SJSA1 (cell line): ENCODE measurements at regions not wholly inside any gene's neighbourhood (a gene's known extent, or its start where the extent isn't known, plus 50 kb on each side); places are given as distances from the start of the nearest gene placed in this dataset.

ENCODE experiments used
- DNase-seq, 2 experiments: peaks; one replicate each; pipeline ENCODE4 v3.0.0-alpha.2; 2015 to 2020; ENCODE audit warnings: low spot score in 2 of 2, low read depth in 1 of 2
- H3K27ac ChIP-seq: fragments of 250-450 bp; sonication (Bioruptor Pico); 2 replicates; pipeline ENCODE4 v1.5.1; 2020; ENCODE audit warnings: mild to moderate bottlenecking, moderate library complexity
- H3K27me3 ChIP-seq: fragments of 250-450 bp; sonication (Bioruptor Pico); replicated peaks from 2 replicates; pipeline ENCODE4 v1.5.1; 2020; ENCODE audit warnings: mild to moderate bottlenecking, moderate library complexity
- H3K36me3 ChIP-seq: fragments of 250-450 bp; sonication (Bioruptor Pico); 2 replicates; pipeline ENCODE4 v1.5.1; 2020; ENCODE audit warnings: mild to moderate bottlenecking
- H3K4me1 ChIP-seq: fragments of 250-450 bp; sonication (Bioruptor Pico); replicated peaks from 2 replicates; pipeline ENCODE4 v1.6.1; 2021; ENCODE audit warnings: mild to moderate bottlenecking
- H3K4me3 ChIP-seq: fragments of 250-450 bp; sonication (Bioruptor Pico); 2 replicates; pipeline ENCODE4 v1.5.1; 2020; ENCODE audit warnings: mild to moderate bottlenecking
- H3K9me3 ChIP-seq: fragments of 250-450 bp; sonication (Bioruptor Pico); replicated peaks from 2 replicates; pipeline ENCODE4 v1.5.1; 2020; ENCODE audit warnings: mild to moderate bottlenecking

DNA sequence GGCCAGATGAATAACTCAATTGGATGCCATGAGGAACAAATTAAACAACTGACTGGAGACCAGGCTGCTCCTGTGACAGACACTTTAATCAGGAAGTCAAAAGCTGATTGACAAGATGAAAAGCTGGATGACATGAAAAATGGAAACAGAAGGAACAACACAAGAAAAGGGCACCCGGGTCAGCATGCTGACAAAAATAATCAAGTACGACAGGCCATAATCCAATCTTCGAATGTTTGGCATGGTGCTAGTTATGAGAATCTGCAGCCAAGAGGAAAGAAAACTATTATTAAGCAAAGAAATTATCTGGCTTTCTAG, 544.7 kb downstream of the ETNK1 start:
- no peak overlapping the region for H3K27ac ChIP-seq
- no peaks in the 10 kb centered on the region for H3K9me3 ChIP-seq
- no peak overlapping the region for H3K4me3 ChIP-seq
- no peaks in the 10 kb centered on the region for H3K4me1 ChIP-seq
- H3K36me3 ChIP-seq, result no peaks in the 10 kb centered on the region
- no peaks in the 10 kb centered on the region for H3K27me3 ChIP-seq
- DNase-seq, result no peak

DNA sequence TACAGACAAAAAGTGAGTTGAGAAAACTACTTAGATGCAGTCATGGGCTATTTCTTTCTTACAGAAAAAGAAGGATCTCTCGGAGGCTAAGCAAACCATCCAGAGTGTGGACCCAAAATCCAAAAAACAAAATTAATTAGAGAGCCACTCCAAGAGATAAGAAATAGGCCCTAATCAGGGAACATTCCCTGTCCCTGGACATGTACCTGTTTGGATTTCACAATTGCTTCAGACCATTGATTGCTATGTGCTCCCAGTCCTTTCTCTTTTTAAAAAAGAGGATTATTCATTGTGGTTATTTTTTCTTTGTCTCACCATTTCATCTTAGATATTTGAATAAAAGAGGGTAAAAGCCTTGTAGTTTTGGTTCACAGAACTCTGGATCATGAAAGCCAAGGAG, 549.9 kb downstream of the ETNK1 start:
- H3K36me3 ChIP-seq, result no peaks in the 10 kb centered on the region
- H3K27me3 ChIP-seq, result no peaks in the 10 kb centered on the region
- no peak overlapping the region for H3K4me3 ChIP-seq
- DNase-seq, result no peak
- no peak overlapping the region for H3K27ac ChIP-seq
- H3K4me1 ChIP-seq, result no peaks in the 10 kb centered on the region
- no peaks in the 10 kb centered on the region for H3K9me3 ChIP-seq

- Histone ChIP-seq H3K27me3 (no peaks in the 10 kb centered on the region), H3K4me3 (no peak overlapping the region), H3K9me3 (no peaks in the 10 kb centered on the region), H3K36me3 (no peaks in the 10 kb centered on the region), H3K27ac (no peak overlapping the region), H3K4me1 (no peaks in the 10 kb centered on the region)
- DNase-seq, result no peak
These were observed 560.4 kb downstream of the ETNK1 start for GRCh38 chr12:23185346-23185745.

GRCh38 chr12:23186950-23187349, 562.0 kb downstream of the ETNK1 start:
- no peaks in the 10 kb centered on the region for H3K9me3 ChIP-seq
- no peak overlapping the region for H3K27ac ChIP-seq
- no peak overlapping the region for H3K4me3 ChIP-seq
- H3K36me3 ChIP-seq, result no peaks in the 10 kb centered on the region
- no peak for DNase-seq
- H3K27me3 ChIP-seq, result no peaks in the 10 kb centered on the region
- H3K4me1 ChIP-seq, result no peaks in the 10 kb centered on the region

DNA sequence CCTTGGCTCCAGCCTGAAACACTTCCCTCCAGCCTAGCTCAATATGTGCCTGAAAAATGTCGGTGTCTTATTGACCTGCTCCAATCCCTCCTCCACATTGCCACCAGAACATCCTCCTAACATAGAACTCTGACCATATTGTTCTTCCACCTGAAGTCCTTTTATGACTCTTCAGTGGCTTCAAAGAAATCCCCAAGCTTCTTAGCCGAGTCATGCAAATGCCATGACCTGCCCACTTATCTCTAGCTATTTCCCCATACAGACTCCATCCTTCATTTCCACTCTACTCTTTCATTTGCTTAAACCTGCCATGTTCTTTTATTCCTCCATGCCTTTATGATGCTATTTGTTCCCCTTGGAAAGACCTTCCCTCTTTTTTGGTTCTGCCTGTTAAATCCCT, 568.6 kb downstream of the ETNK1 start:
- no peaks in the 10 kb centered on the region for H3K27me3 ChIP-seq
- H3K4me1 ChIP-seq, result no peaks in the 10 kb centered on the region
- no peak overlapping the region for H3K4me3 ChIP-seq
- DNase-seq, result no peak
- no peaks in the 10 kb centered on the region for H3K36me3 ChIP-seq
- H3K27ac ChIP-seq, result no peak overlapping the region
- H3K9me3 ChIP-seq, result no peaks in the 10 kb centered on the region

GRCh38 chr12:23197266-23197665, 572.3 kb downstream of the ETNK1 start:
- Histone ChIP-seq H3K27ac (no peak overlapping the region), H3K4me3 (no peak overlapping the region), H3K4me1 (no peaks in the 10 kb centered on the region), H3K9me3 (no peaks in the 10 kb centered on the region), H3K36me3 (no peaks in the 10 kb centered on the region), H3K27me3 (no peaks in the 10 kb centered on the region)
- DNase-seq, result no peak

DNA sequence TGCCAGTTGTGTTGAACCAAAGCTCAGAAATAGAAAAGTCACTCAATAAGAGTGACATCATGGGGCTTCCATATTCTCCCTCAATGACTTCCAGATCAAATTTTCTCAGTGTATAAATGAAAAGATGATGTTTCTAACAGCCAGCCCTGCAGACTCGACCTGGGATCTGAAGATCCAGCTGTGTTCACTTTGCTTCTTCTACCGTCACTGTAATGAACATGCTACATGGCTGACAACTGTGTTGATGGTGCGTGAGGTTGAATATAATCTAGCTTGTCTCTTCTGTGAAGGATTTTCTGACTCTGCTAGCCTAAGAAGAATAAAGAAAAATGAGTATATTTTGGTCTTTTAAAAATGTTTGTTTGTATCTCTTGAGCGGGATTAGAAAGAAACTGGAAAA, 577.8 kb downstream of the ETNK1 start:
- Histone ChIP-seq H3K27ac (no peak overlapping the region), H3K36me3 (no peaks in the 10 kb centered on the region), H3K9me3 (no peaks in the 10 kb centered on the region), H3K4me3 (no peak overlapping the region), H3K4me1 (no peaks in the 10 kb centered on the region), H3K27me3 (no peaks in the 10 kb centered on the region)
- no peak for DNase-seq

- no peaks in the 10 kb centered on the region for H3K36me3 ChIP-seq
- peak in 1 of 2 experiments; percentile 22 for DNase-seq
- H3K27me3 ChIP-seq, result no peaks in the 10 kb centered on the region
- no peaks in the 10 kb centered on the region for H3K4me1 ChIP-seq
- no peak overlapping the region for H3K27ac ChIP-seq
- no peaks in the 10 kb centered on the region for H3K9me3 ChIP-seq
- H3K4me3 ChIP-seq, result no peak overlapping the region
These were observed 580.2 kb downstream of the ETNK1 start for GRCh38 chr12:23204933-23205778.

DNA sequence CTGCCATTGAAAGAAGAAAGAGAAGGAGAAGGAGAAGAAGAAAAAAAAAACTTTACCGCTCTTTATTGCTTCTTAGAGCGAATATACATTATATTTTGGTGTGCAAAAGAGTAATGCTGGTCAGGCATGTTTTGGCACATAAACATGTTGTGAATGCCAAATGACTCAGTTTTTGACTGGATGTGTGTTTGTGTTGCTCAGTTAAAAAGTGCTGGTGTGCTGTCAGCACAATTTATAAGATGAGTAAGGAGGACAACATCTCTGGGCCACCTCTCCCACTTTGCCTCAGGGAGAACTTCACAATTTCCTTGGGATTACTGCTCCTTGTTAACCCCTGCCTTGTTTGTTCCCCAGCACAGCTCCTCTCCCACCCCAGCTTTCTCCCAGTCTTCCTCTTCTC, 584.8 kb downstream of the ETNK1 start:
- Histone ChIP-seq H3K36me3 (no peaks in the 10 kb centered on the region), H3K4me3 (no peak overlapping the region), H3K27me3 (no peaks in the 10 kb centered on the region), H3K9me3 (no peaks in the 10 kb centered on the region), H3K27ac (no peak overlapping the region), H3K4me1 (no peaks in the 10 kb centered on the region)
- DNase-seq, result no peak

DNA sequence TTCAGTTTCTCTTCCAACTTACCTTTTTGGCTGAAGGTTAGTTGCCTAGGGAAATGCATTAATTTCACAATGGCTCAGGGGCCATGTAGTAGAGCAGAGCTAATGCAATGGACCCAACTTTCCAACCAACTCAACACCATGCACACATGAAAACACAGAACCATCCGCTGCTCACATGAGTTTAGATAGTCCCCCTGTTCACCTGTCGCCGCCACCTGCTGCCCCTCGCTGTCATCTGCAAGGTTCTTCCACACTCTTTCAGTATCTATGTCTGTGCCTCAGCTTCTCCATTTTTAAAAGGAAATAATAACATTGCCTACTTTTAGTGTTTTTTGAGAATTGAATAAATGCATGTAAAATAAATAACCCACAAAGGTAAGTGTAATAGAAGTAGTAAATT, 585.6 kb downstream of the ETNK1 start:
- H3K27ac ChIP-seq, result no peak overlapping the region
- H3K4me1 ChIP-seq, result no peaks in the 10 kb centered on the region
- no peaks in the 10 kb centered on the region for H3K27me3 ChIP-seq
- DNase-seq, result no peak
- H3K4me3 ChIP-seq, result no peak overlapping the region
- no peaks in the 10 kb centered on the region for H3K36me3 ChIP-seq
- no peaks in the 10 kb centered on the region for H3K9me3 ChIP-seq

DNA sequence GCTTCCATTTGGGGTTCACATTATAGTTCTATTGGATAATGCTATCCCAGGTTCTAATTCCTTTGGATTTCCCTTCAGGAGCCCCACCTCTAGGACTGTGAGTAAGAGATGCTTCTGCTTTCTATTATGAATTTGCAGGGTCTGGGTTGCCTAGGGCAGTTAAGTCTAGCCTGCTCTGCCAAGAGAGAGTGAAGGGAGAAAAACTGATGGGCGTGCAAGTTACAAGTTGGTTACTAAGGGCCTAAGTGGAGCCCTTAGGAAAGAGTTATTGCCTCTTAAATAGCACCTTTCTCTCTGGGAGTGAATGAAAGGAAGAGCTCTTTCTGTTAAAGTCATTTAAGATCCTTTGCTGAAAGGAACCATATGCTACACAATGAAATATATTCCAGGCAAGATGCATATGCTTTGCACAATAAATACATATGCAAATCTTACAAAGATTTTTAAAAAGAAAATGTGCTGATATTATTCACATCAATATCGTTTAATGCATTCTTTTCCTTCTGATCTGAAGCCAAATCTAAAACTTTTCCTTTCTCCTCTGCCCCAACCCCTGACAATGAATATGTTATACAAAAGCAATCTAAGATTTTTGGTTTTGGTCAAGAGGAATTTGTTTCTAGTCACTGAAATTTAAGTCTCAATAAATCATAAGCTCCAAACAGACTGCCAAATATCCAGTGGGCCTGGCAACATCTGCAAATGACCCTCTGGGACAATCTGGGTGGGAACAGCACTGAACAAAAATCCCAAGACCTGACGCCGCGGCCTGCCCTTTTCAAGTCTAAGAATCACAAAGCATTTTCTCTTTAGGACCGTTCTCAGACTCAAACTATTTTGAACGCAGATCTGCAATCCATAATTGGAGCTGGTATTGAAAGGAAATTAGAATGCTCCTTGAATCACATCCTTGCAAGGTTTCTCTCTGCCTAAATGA, 586.7 kb downstream of the ETNK1 start:
- Histone ChIP-seq H3K36me3 (no peaks in the 10 kb centered on the region), H3K4me3 (no peak overlapping the region), H3K4me1 (no peaks in the 10 kb centered on the region), H3K27ac (no peak overlapping the region), H3K27me3 (no peaks in the 10 kb centered on the region), H3K9me3 (no peaks in the 10 kb centered on the region)
- DNase-seq, result no peak

GRCh38 chr12:23217158-23217557, 592.2 kb downstream of the ETNK1 start:
- Histone ChIP-seq H3K36me3 (no peaks in the 10 kb centered on the region), H3K27ac (no peak overlapping the region), H3K4me1 (no peaks in the 10 kb centered on the region), H3K27me3 (no peaks in the 10 kb centered on the region), H3K4me3 (no peak overlapping the region), H3K9me3 (no peaks in the 10 kb centered on the region)
- DNase-seq, result no peak

GRCh38 chr12:23217667-23218066, 592.7 kb downstream of the ETNK1 start:
- DNase-seq, result no peak
- Histone ChIP-seq H3K27me3 (no peaks in the 10 kb centered on the region), H3K4me1 (no peaks in the 10 kb centered on the region), H3K36me3 (no peaks in the 10 kb centered on the region), H3K27ac (no peak overlapping the region), H3K9me3 (no peaks in the 10 kb centered on the region), H3K4me3 (no peak overlapping the region)

- no peak for DNase-seq
- no peaks in the 10 kb centered on the region for H3K9me3 ChIP-seq
- H3K27me3 ChIP-seq, result no peaks in the 10 kb centered on the region
These were observed 596.1 kb downstream of the ETNK1 start for GRCh38 chr12:23221066-23221465.

More at GRCh38 chr12:23221066-23221465, 596.1 kb downstream of the ETNK1 start:
- no peaks in the 10 kb centered on the region for H3K36me3 ChIP-seq
- no peaks in the 10 kb centered on the region for H3K4me1 ChIP-seq
- no peak overlapping the region for H3K4me3 ChIP-seq
- no peak overlapping the region for H3K27ac ChIP-seq
